ENCODE measurements at regions not wholly inside any gene's neighbourhood (a gene's known extent, or its start where the extent isn't known, plus 50 kb on each side); places are given as distances from the start of the nearest gene placed in this dataset.
"Not testable (repeated sequence)": the region's sequence is repeated elsewhere in the genome, so short reads cannot be mapped to it uniquely, and the experiment has no call there.

GRCh38 chr12:33222357-33222756, 217.3 kb downstream of the SYT10 start:
- H3K4me3 ChIP-seq (ENCODE audit: low read depth, low read length): no peak overlapping the region
- TF ChIP-seq CTCF (IDR thresholded peaks at IDR 0.05; ENCODE audit: insufficient read depth, low read length): no peak
- DNase-seq (ENCODE audit: low read depth): no peak

GRCh38 chr12:33205981-33206380, 233.6 kb downstream of the SYT10 start:
- no peak for TF ChIP-seq CTCF (IDR thresholded peaks at IDR 0.05; ENCODE audit: insufficient read depth, low read length)
- no peak overlapping the region for H3K4me3 ChIP-seq (ENCODE audit: low read depth, low read length)
- no peak for DNase-seq (ENCODE audit: low read depth)

- H3K4me3 ChIP-seq (ENCODE audit: low read depth, low read length); DNase-seq (ENCODE audit: low read depth): not testable (repeated sequence)
These were observed 245.2 kb downstream of the SYT10 start for GRCh38 chr12:33194389-33194788.

DNA sequence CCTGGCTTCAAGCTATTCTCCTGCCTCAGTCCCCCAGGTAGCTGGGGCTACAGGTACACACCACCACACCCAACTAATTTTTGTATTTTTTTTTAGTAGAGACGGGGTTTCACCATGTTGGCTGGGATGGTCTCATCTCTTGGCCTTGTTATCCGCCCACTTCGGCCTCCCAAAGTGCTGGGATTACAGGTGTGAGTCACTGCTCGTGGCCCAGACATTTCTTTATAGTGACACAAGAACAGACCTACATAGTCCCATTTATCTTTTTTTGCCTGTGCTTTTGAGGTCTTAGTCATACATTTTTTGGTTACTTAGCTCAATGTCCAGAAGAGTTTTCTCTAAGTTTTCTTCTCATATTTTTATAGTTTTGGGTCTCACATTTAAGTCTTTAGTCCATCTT, 247.4 kb downstream of the SYT10 start:
- DNase-seq (ENCODE audit: low read depth): no peak
- no peak overlapping the region for H3K4me3 ChIP-seq (ENCODE audit: low read depth, low read length)
- no peak for TF ChIP-seq CTCF (IDR thresholded peaks at IDR 0.05; ENCODE audit: insufficient read depth, low read length)

GRCh38 chr12:33187409-33187808, 252.2 kb downstream of the SYT10 start:
- TF ChIP-seq CTCF (IDR thresholded peaks at IDR 0.05; ENCODE audit: insufficient read depth, low read length): no peak
- no peak for DNase-seq (ENCODE audit: low read depth)
- no peak overlapping the region for H3K4me3 ChIP-seq (ENCODE audit: low read depth, low read length)

GRCh38 chr12:33184161-33184560, 255.5 kb downstream of the SYT10 start:
- no peak for TF ChIP-seq CTCF (IDR thresholded peaks at IDR 0.05; ENCODE audit: insufficient read depth, low read length)
- H3K4me3 ChIP-seq (ENCODE audit: low read depth, low read length): no peak overlapping the region
- no peak for DNase-seq (ENCODE audit: low read depth)

DNA sequence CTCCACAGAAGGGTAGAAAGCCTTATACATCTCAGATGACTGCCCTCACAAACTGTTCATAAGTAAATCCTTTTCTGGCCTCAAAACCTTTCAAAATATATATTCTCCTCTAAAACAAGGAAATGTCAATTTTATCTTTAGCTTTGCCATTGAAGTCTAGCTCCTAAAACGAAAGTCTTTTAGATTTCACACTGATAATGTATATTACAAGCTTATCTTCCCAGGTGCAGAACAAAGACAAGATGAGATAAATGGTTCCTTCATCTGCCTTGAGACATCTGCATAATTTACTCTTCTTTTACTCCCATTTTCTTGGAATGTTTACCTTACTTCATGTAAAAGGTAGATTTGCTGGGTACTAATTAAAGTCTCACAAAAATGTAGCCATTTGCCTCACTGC, 257.1 kb downstream of the SYT10 start:
- no peak for TF ChIP-seq CTCF (IDR thresholded peaks at IDR 0.05; ENCODE audit: insufficient read depth, low read length)
- no peak for DNase-seq (ENCODE audit: low read depth)
- H3K4me3 ChIP-seq (ENCODE audit: low read depth, low read length): no peak overlapping the region

Data from fibroblast of the aortic adventitia (primary cell).